ENCODE measurements at regions not wholly inside any gene's neighbourhood (a gene's known extent, or its start where the extent isn't known, plus 50 kb on each side); places are given as distances from the start of the nearest gene placed in this dataset.

DNA sequence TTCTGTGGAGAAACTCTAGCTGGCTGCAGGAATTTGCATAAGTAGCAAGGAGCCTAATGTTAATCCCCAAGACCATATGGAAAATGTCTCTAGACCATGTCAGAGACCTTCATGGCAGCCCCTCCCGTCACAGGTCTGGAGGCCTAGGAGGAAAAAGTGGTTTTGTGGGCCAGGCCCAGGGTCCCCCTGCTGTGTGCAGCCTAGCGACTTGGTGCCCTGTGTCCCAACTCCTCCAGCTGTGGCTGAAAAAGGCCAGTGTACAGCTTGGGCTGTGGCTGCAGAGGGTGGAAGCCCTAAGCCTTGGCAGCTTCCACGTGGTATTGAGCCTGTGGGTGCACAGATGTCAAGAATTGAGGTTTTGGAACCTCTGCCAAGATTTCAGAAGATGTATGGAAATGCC, 306.9 kb upstream of the CA10 start (continued):
- TF ChIP-seq, protein P1, sequence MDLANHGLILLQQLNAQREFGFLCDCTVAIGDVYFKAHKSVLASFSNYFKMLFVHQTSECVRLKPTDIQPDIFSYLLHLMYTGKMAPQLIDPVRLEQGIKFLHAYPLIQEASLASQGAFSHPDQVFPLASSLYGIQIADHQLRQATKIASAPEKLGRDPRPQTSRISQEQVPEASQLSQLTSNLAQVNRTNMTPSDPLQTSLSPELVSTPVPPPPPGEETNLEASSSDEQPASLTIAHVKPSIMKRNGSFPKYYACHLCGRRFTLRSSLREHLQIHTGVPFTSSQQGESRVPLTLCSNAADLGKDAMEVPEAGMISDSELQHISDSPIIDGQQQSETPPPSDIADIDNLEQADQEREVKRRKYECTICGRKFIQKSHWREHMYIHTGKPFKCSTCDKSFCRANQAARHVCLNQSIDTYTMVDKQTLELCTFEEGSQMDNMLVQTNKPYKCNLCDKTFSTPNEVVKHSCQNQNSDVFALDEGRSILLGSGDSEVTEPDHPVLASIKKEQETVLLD (CRISPR knock-in tag; IDR thresholded peaks at IDR 0.05; ENCODE audit: low read depth), result no peak

DNA sequence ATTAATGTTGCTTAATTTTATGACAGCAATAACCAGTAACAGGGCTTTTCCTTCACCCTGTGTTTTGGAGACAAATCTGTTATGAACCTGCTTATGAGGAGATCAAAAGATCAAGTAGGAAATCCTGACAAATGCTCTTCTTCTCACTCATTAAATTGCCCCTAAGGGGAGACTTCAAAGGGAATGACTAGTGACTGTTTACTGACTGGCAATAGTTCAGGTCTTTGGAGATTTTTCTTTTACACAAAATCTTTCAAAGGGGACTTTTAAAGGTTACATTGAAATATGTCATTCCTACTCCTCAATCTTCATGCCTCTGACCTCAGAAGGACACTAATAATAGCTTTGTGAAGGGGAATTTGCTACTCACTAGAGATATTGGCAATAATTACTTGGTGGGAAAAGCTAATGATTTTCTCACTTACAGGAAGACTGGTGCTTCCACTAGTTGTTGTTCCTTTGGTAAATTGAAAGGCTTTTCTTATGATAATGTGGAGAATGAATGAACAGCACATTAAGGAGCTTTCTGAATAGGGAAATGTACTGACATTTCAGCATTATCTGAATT, 292.9 kb upstream of the CA10 start:
- Histone ChIP-seq H4K20me1 (ENCODE audit: insufficient read depth, low read length) (no peaks in the 10 kb centered on the region), H3K79me2 (ENCODE audit: insufficient read depth, low read length) (no peaks in the 10 kb centered on the region), H2AFZ (ENCODE audit: low read length) (no peak overlapping the region), H3K27me3 (ENCODE audit: control insufficient read depth in 1 of 2, insufficient read depth in 2 of 2, low read length in 2 of 2) (no peaks in the 10 kb centered on the region), H3K9me3 (ENCODE audit: low read length) (peaks cover 85% of the 10 kb centered on the region), H3K27ac (ENCODE audit: extremely low read length, insufficient read depth, low read length) (no peak overlapping the region), H3K4me1 (ENCODE audit: insufficient read depth, low read length) (no peaks in the 10 kb centered on the region), H3K36me3 (replicated peaks in 1 of 2; ENCODE audit: control insufficient read depth in 1 of 2, insufficient read depth in 2 of 2, low read length in 2 of 2) (no peaks in the 10 kb centered on the region), H3K9ac (ENCODE audit: insufficient read depth, low read depth, low read length) (no peak overlapping the region), H3K4me3 (replicated peaks in 1 of 3; ENCODE audit: insufficient read depth in 1 of 3, low read depth in 2 of 3, low read length in 3 of 3) (no peak overlapping the region), H3K4me2 (ENCODE audit: low read depth, low read length) (no peak overlapping the region)
- intact Hi-C loops (cut with micrococcal nuclease; ENCODE audit: unreplicated experiment) (no loop called here), in situ Hi-C loops (cut with HindIII; ENCODE audit: extremely low pct_ligation_motif_present, low pct_unique_long_range_greater_than_20kb) (no loop called here)
- DNase-seq (ENCODE audit: low spot score), result no peak
- POLR2A ChIA-PET, result no interaction called here
- no peak for FAIRE-seq
- BruUV-seq (replicated peaks), result no TSS peak
- no peak for ATAC-seq
- CTCF ChIA-PET (ENCODE audit: low intra/inter-chr PET ratio, low total read pairs), result no interaction called here
- TF ChIP-seq, protein P2, sequence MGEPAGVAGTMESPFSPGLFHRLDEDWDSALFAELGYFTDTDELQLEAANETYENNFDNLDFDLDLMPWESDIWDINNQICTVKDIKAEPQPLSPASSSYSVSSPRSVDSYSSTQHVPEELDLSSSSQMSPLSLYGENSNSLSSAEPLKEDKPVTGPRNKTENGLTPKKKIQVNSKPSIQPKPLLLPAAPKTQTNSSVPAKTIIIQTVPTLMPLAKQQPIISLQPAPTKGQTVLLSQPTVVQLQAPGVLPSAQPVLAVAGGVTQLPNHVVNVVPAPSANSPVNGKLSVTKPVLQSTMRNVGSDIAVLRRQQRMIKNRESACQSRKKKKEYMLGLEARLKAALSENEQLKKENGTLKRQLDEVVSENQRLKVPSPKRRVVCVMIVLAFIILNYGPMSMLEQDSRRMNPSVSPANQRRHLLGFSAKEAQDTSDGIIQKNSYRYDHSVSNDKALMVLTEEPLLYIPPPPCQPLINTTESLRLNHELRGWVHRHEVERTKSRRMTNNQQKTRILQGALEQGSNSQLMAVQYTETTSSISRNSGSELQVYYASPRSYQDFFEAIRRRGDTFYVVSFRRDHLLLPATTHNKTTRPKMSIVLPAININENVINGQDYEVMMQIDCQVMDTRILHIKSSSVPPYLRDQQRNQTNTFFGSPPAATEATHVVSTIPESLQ (CRISPR knock-in tag; conservative IDR thresholded peaks at IDR 0.05), result no peak
- TF ChIP-seq RARG (CRISPR knock-in tag; IDR thresholded peaks at IDR 0.05; ENCODE audit: low read depth), result no peak
- no peak for TF ChIP-seq ZNF34 (CRISPR knock-in tag; IDR thresholded peaks at IDR 0.05; ENCODE audit: borderline replicate concordance)
- TF ChIP-seq, protein P3, sequence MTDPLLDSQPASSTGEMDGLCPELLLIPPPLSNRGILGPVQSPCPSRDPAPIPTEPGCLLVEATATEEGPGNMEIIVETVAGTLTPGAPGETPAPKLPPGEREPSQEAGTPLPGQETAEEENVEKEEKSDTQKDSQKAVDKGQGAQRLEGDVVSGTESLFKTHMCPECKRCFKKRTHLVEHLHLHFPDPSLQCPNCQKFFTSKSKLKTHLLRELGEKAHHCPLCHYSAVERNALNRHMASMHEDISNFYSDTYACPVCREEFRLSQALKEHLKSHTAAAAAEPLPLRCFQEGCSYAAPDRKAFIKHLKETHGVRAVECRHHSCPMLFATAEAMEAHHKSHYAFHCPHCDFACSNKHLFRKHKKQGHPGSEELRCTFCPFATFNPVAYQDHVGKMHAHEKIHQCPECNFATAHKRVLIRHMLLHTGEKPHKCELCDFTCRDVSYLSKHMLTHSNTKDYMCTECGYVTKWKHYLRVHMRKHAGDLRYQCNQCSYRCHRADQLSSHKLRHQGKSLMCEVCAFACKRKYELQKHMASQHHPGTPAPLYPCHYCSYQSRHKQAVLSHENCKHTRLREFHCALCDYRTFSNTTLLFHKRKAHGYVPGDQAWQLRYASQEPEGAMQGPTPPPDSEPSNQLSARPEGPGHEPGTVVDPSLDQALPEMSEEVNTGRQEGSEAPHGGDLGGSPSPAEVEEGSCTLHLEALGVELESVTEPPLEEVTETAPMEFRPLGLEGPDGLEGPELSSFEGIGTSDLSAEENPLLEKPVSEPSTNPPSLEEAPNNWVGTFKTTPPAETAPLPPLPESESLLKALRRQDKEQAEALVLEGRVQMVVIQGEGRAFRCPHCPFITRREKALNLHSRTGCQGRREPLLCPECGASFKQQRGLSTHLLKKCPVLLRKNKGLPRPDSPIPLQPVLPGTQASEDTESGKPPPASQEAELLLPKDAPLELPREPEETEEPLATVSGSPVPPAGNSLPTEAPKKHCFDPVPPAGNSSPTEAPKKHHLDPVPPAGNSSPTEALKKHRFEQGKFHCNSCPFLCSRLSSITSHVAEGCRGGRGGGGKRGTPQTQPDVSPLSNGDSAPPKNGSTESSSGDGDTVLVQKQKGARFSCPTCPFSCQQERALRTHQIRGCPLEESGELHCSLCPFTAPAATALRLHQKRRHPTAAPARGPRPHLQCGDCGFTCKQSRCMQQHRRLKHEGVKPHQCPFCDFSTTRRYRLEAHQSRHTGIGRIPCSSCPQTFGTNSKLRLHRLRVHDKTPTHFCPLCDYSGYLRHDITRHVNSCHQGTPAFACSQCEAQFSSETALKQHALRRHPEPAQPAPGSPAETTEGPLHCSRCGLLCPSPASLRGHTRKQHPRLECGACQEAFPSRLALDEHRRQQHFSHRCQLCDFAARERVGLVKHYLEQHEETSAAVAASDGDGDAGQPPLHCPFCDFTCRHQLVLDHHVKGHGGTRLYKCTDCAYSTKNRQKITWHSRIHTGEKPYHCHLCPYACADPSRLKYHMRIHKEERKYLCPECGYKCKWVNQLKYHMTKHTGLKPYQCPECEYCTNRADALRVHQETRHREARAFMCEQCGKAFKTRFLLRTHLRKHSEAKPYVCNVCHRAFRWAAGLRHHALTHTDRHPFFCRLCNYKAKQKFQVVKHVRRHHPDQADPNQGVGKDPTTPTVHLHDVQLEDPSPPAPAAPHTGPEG (CRISPR knock-in tag; IDR thresholded peaks at IDR 0.05), result no peak
- TF ChIP-seq, protein P4, sequence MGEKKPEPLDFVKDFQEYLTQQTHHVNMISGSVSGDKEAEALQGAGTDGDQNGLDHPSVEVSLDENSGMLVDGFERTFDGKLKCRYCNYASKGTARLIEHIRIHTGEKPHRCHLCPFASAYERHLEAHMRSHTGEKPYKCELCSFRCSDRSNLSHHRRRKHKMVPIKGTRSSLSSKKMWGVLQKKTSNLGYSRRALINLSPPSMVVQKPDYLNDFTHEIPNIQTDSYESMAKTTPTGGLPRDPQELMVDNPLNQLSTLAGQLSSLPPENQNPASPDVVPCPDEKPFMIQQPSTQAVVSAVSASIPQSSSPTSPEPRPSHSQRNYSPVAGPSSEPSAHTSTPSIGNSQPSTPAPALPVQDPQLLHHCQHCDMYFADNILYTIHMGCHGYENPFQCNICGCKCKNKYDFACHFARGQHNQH (CRISPR knock-in tag; IDR thresholded peaks at IDR 0.05), result no peak
- TF ChIP-seq, protein P5, sequence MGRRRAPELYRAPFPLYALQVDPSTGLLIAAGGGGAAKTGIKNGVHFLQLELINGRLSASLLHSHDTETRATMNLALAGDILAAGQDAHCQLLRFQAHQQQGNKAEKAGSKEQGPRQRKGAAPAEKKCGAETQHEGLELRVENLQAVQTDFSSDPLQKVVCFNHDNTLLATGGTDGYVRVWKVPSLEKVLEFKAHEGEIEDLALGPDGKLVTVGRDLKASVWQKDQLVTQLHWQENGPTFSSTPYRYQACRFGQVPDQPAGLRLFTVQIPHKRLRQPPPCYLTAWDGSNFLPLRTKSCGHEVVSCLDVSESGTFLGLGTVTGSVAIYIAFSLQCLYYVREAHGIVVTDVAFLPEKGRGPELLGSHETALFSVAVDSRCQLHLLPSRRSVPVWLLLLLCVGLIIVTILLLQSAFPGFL (CRISPR knock-in tag; IDR thresholded peaks at IDR 0.05), result no peak
- TF ChIP-seq ELF4 (CRISPR knock-in tag; IDR thresholded peaks at IDR 0.05; ENCODE audit: borderline replicate concordance), result no peak

All from HepG2 (cell line).